GM12872 (cell line): ENCODE measurements at regions not wholly inside any gene's neighbourhood (a gene's known extent, or its start where the extent isn't known, plus 50 kb on each side); places are given as distances from the start of the nearest gene placed in this dataset.

Experiments used
- TF ChIP-seq, protein P1 (sequence below): IDR thresholded peaks from 3 replicates; pipeline ENCODE4 v1.5.1; 2011; ENCODE audit warnings: low read depth, mild to moderate bottlenecking, low read length, moderate library complexity; ENCODE audit not compliant: insufficient read depth

DNA sequence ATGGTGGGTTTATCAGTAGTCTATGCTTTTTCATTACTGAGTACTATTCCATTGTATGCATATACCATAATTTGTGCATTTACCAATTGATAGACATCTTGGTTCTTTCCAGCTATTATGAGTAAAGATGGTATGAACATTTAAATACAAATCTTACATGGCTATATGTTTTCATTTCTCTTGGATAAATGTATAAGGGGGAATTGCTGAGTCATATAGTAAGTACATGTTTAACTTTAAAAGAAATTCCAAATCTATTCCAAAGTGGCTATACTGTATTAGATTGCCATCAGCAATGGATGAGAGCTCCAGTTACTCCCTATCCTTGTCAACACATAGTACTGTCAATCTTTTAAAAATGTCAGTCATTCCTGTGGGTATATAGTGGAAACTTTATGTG, 243.9 kb downstream of the CDCA7 start:
- TF ChIP-seq, protein P1, sequence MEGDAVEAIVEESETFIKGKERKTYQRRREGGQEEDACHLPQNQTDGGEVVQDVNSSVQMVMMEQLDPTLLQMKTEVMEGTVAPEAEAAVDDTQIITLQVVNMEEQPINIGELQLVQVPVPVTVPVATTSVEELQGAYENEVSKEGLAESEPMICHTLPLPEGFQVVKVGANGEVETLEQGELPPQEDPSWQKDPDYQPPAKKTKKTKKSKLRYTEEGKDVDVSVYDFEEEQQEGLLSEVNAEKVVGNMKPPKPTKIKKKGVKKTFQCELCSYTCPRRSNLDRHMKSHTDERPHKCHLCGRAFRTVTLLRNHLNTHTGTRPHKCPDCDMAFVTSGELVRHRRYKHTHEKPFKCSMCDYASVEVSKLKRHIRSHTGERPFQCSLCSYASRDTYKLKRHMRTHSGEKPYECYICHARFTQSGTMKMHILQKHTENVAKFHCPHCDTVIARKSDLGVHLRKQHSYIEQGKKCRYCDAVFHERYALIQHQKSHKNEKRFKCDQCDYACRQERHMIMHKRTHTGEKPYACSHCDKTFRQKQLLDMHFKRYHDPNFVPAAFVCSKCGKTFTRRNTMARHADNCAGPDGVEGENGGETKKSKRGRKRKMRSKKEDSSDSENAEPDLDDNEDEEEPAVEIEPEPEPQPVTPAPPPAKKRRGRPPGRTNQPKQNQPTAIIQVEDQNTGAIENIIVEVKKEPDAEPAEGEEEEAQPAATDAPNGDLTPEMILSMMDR, result no peak

DNA sequence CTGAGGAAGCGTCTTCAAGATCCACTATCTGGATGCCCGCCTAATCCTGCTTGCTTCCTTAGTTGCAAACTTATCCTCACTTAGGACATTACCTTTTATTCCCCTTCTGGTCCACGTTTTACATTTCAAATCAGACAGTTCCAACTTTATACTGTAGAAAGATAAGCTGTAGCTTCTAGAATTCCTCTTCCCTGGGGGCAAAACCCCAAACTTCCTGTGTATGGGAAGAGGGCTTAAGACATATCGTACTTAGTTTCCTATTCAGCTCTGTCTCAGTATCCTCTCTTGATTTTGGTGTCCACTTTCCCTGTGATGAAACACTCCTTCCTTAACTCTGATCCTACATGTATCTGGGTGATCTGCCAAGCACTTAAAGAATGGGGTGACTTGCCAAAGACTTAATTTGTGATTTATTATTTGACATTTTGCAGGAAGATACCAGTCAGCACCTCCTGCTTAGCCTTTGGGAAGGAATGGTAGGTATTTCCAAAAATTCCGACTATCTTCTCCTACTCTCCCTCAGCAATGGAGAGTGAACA, 245.2 kb downstream of the CDCA7 start:
- TF ChIP-seq, protein P1, result no peak

DNA sequence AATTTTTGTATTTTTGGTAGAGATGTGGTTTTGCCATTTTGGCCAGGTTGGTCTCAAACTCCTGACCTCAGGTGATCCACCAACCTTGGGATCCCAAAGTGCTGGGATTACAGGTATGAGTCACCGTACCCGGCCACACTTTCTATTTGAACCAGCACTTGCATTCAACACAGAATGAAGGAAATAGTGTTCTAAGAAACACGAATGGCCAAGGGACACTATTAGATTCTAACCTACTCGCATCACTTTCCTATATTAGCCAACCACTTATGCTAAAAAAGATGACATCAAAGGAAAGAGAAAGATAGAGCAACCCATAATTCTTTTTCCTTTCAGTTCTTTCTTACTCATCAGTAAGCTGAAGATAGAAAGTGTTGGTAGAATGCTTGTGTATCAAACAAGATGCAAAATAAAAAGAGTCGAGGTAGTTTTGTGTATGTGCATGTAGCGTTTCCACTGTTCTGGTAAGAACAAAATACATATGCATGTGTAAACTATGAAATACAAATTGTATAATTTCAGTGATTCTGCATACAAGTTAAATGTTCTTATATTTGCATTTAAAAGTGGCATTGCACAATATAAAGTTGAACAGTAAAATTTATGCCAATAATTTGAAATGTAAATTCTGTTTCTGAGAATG, 247.6 kb downstream of the CDCA7 start:
- TF ChIP-seq, protein P1, result no peak

DNA sequence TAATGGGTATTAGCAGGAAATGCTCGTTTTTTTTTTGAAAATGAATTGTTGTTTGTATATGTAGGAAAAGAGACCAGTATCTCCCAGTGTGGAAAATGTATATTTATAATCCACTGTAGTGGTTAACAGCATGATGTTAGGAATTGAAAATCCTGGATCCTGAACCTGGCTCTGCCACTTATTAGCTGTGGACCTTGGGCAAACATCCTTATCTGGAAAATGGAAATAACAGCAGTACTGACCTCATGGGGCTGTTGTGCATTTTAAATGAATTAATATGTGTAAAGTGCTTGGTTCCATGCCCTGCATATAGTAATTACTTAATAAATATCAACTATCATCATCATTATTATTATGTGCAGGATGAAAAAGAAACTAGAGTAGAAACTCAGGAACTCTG, 251.3 kb downstream of the CDCA7 start:
- TF ChIP-seq, protein P1, result no peak

DNA sequence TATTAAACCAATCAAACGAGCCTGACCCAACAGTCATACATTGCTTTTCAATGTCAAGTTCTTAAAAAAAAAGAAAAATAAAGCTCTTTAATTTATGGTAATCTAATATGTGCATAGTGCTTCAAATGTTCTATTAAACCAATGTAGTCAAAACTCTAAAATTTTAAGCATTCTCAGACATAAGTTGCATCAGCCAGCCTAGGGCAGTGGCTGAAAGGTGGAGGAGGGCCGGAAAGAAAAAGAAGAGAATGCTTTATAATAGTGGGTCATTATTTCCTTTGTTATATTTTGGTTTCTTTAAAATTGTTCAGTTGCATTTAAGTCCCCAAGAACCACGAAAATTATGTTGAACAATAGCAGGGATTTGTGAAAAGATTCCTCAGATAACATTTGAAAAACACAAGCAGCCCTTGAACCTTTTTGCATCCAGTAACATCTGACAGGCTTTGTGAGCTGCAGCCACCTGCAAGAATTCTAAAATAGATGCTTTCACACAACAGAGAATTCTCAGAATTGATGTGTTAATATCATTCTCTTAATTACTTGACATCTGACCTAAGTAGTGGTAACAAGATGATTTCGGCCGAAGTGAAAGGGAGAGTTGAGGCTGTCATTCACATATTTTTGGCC, 252.1 kb downstream of the CDCA7 start:
- TF ChIP-seq, protein P1, result no peak

DNA sequence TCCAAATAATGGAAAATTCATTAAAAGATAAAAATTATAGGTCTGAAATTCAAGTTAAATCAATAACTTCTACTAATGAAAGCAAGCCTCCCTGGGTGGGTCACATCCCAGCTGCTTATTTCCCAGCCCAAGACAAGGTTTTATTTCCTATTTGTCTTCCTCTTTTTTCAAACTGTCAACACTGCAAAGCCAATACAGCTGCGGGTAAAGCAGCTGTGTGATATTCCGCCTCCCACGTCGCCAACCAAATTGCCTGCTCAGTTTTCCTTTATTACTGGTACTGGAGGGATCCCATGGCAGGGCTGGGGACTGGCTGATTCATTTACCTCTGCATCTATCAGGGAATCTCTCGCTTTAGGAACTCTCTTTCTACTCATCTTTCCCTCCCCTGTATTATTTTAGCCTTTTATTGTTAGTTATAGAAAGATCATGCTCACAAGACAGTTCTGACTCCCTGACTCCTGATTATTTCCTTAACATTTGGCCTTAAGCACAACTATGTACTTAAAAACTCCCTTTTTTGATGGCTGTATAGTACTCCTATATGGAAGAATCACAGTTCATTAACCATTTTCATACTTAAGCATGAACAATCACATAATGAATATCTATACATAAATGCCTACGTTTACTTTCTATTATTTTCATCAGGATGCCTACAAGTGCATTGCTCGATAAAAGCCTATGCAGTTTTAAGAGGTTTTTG, 253.1 kb downstream of the CDCA7 start:
- TF ChIP-seq, protein P1, result no peak

DNA sequence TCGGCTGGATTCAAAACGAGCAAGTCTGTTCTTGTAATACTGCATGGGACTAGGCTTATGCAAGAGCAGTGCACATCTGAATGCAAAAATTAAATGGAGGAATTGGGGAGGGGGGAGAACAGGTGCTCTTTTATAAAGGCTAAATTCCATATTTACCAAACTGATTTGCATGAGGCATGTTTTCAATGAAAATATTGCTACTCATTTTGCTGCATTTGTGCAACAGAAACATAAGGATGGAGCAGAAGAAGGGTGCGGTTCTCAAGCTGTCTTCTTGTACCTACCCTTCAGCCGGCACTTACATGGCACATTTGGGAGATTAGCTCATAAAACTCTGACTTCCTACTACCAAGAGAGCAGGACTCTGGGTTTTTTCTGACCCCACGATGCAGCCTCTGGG, 256.4 kb downstream of the CDCA7 start:
- TF ChIP-seq, protein P1, result no peak
